GM10266 (cell line): ENCODE measurements at regions not wholly inside any gene's neighbourhood (a gene's known extent, or its start where the extent isn't known, plus 50 kb on each side); places are given as distances from the start of the nearest gene placed in this dataset.

Experiments
- DNase-seq: peaks from one replicate; pipeline ENCODE4 v3.0.0; 2012; ENCODE audit errors: extremely low spot score
- TF ChIP-seq, protein P1 (sequence below): IDR thresholded peaks from 2 replicates; pipeline ENCODE4 v1.5.1; 2012; ENCODE audit warnings: mild to moderate bottlenecking, low read depth; ENCODE audit not compliant: control insufficient read depth, insufficient read depth; ENCODE audit errors: missing control alignments

DNA sequence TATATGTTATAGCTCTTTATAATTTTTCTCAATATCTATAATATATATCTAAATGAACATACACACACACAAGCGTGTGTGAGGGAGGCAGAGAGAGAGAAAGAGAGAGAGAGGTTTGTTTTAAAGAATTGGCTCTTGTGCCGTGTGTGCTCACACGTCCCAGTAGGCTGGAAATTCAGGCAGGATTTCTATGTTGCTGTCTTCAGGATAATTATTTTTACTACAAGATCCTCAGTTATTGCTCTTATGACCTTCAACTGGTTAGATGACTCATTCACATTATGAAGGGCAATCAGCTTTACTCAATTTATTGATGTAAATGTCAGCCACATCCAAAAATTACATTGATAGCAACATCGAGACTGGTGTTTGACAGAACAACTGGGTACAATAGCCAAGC lies 1520.7 kb upstream of the PCDH7 start:
- TF ChIP-seq, protein P1, sequence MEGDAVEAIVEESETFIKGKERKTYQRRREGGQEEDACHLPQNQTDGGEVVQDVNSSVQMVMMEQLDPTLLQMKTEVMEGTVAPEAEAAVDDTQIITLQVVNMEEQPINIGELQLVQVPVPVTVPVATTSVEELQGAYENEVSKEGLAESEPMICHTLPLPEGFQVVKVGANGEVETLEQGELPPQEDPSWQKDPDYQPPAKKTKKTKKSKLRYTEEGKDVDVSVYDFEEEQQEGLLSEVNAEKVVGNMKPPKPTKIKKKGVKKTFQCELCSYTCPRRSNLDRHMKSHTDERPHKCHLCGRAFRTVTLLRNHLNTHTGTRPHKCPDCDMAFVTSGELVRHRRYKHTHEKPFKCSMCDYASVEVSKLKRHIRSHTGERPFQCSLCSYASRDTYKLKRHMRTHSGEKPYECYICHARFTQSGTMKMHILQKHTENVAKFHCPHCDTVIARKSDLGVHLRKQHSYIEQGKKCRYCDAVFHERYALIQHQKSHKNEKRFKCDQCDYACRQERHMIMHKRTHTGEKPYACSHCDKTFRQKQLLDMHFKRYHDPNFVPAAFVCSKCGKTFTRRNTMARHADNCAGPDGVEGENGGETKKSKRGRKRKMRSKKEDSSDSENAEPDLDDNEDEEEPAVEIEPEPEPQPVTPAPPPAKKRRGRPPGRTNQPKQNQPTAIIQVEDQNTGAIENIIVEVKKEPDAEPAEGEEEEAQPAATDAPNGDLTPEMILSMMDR = no peak
- no peak for DNase-seq

DNA sequence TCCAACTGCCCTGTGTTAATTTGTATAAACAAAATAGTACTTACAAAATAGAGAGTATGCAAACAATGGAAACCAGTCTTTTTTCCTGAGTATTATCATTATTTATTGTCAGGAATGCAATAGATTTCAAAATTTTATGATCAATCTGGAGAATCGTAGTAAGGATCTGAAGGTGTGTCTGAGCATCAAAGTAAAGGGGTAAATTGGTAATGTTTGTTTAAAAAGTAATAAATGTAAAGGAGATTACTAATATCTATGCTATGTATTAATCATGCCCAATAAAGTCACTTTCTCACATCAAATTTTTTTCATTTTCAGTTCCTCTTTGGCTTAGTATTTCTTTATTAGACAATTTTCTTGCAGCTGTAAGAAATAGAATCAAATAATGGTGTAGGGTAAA lies 1507.1 kb upstream of the PCDH7 start:
- DNase-seq = no peak
- TF ChIP-seq, protein P1 = no peak

DNA sequence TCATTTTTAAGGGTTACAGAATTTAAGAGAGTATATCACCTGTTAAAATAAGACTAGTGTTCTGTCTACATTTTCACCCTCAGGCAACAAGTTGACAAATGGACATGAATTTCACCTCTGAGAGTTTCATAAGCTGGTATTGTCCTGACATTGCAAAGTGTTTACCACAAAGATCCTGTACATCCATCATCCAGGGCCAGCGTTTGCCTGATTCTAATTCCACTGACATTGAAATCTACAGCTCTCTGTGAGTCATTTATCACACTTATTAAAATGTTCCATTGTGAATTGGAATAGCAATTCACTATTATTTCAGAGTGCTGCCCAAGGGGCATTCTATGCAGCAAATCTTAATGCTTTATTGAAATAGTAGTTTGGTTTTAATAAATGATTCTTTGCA lies 1499.4 kb upstream of the PCDH7 start:
- TF ChIP-seq, protein P1 = no peak
- DNase-seq = no peak

DNA sequence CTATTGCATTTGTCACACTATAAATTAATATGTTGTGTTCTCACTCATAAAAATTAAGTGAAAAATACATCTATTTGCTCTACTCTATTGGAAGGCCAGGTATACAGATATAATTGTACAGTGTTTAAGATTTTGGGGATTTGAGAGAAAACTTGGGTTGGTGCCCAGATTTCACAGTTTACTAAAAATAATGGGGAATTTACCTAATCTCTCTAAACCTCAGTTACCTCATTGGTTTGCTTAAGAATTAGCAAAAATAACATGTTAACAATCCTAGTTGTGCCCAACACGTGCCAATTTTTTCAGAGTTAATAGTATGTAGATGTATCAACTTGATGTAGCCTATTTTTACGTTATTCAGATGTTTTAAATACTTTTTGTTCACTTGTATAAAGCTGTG lies 1495.3 kb upstream of the PCDH7 start:
- DNase-seq = no peak
- TF ChIP-seq, protein P1 = no peak

DNA sequence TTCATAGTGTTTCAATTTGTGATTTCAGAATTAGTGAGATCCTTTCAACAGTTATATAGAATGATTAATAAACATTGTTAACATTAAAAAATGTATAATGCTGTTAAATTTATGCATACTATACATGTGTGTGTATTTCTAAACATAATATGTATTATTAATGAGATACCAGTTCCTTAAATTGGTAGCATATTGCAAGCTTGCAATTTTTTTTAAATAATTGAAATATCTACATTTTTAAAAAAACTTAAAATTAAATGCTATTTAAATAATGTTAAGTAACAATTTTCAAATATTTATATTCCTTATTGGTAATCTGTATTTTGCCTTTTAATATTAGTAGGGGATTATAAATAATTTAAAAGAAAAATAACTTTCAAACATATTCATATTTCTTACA lies 1479.5 kb upstream of the PCDH7 start:
- DNase-seq = no peak
- TF ChIP-seq, protein P1 = no peak

- DNase-seq = no peak
- TF ChIP-seq, protein P1 = no peak
Measured at GRCh38 chr4:29243054-29243453, 1477.1 kb upstream of the PCDH7 start.

DNA sequence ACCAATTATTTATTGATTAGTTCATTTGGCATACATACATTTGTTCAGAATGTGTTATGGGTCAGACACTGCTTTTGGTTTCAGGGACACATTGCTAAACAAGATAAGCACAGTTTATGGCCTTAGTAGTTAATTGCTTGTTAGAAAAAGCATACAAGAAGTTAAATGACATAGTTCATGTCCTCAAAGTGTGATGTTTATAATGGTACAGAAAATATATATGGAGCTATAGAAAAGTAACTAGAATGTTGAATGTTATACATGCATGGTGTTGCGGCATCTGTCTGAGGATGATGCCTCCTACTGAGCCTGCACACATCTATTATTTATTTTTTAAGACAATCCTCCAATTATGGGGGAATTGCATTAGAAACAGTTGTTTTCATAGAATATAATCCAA lies 1476.3 kb upstream of the PCDH7 start:
- TF ChIP-seq, protein P1 = no peak
- DNase-seq = no peak
